IMR-90 (cell line): ENCODE measurements at regions not wholly inside any gene's neighbourhood (a gene's known extent, or its start where the extent isn't known, plus 50 kb on each side); places are given as distances from the start of the nearest gene placed in this dataset.

ENCODE experiments used
- ATAC-seq: fragments of 200-7000 bp; cut with Tn5 transposase; 2 replicates; pipeline ENCODE4 v1.9.1; 2020; ENCODE audit warnings: low read depth, mild to moderate bottlenecking, moderate library complexity
- BruUV-seq: library from RNA; stranded (reverse); fragments of 400-500 nt; replicated peaks from 2 replicates; lab custom pipeline; 2021; lab: Mats Ljungman, UMichigan
- CTCF ChIA-PET: fragments of 300-600 bp; formaldehyde crosslinking; extraction: SDS; loops from one replicate; lab custom pipeline; 2021; ENCODE audit warnings: antibody characterized with exemption; lab: Yijun Ruan, JAX
- POLR2A ChIA-PET: fragments of 300-600 bp; sonication (Branson Sonifier 250); formaldehyde crosslinking; loops from one replicate; lab custom pipeline; 2022; ENCODE audit warnings: antibody characterized with exemption; ENCODE audit not compliant: unreplicated experiment; lab: Charles Lee
- DNase-seq: peaks from one replicate; pipeline ENCODE4 v3.0.0; 2013
- H2AFZ ChIP-seq: replicated peaks from 2 replicates; pipeline ENCODE3; 2013; ENCODE audit warnings: low read length, mild to moderate bottlenecking; ENCODE audit not compliant: poor library complexity
- H2AK5ac ChIP-seq: 2 replicates; pipeline ENCODE4 v1.6.1; 2013; ENCODE audit warnings: low read depth, low read length, inconsistent platforms
- H2AK9ac ChIP-seq: replicated peaks from 2 replicates; pipeline ENCODE3; 2013; ENCODE audit warnings: mild to moderate bottlenecking, low read depth, low read length, moderate library complexity; ENCODE audit not compliant: poor library complexity
- H2BK120ac ChIP-seq: 2 replicates; pipeline ENCODE4 v1.6.1; 2013; ENCODE audit warnings: low read depth, low read length, inconsistent platforms
- H2BK15ac ChIP-seq: 3 replicates; pipeline ENCODE4 v1.6.1; 2013; ENCODE audit warnings: low read depth, low read length, inconsistent platforms
- H2BK20ac ChIP-seq: 2 replicates; pipeline ENCODE4 v1.6.1; 2013; ENCODE audit warnings: low read depth, mild to moderate bottlenecking, inconsistent platforms, low read length, moderate library complexity
- H2BK5ac ChIP-seq: 2 replicates; pipeline ENCODE4 v1.6.1; 2013; ENCODE audit warnings: mild to moderate bottlenecking, low read depth, low read length, inconsistent platforms; ENCODE audit not compliant: poor library complexity, severe bottlenecking
- H3K14ac ChIP-seq: replicated peaks from 2 replicates; pipeline ENCODE4 v1.6.1; 2013; ENCODE audit warnings: low read depth, low read length, inconsistent platforms
- H3K18ac ChIP-seq: 2 replicates; pipeline ENCODE4 v1.6.1; 2013; ENCODE audit warnings: low read depth, low read length, control low read depth
- H3K23ac ChIP-seq: 2 replicates; pipeline ENCODE4 v1.6.1; 2013; ENCODE audit warnings: low read depth, low read length, inconsistent platforms
- H3K27ac ChIP-seq: 2 replicates; pipeline ENCODE4 v1.5.1; 2013; ENCODE audit warnings: mild to moderate bottlenecking, control low read depth, low read length; ENCODE audit not compliant: insufficient read depth
- H3K27me3 ChIP-seq: 2 replicates; pipeline ENCODE4 v1.6.1; 2013; ENCODE audit warnings: low read length; ENCODE audit not compliant: control insufficient read depth, insufficient read depth
- H3K36me3 ChIP-seq: 2 replicates; pipeline ENCODE4 v1.6.1; 2013; ENCODE audit warnings: low read length, mixed read lengths; ENCODE audit not compliant: control insufficient read depth, insufficient read depth
- H3K4ac ChIP-seq: 2 replicates; pipeline ENCODE4 v1.6.1; 2013; ENCODE audit warnings: low read depth, low read length, inconsistent platforms
- H3K4me1 ChIP-seq: 2 replicates; pipeline ENCODE4 v1.6.1; 2013; ENCODE audit warnings: low read length, mixed read lengths; ENCODE audit not compliant: control insufficient read depth, insufficient read depth
- H3K4me2 ChIP-seq: 2 replicates; pipeline ENCODE4 v1.6.1; 2013; ENCODE audit warnings: low read depth, mild to moderate bottlenecking, control low read depth, low read length, moderate library complexity
- H3K4me3 ChIP-seq: 2 replicates; pipeline ENCODE4 v1.5.1; 2013; ENCODE audit warnings: low read depth, mild to moderate bottlenecking, control low read depth, low read length, moderate library complexity; ENCODE audit not compliant: insufficient read depth
- H3K56ac ChIP-seq: 2 replicates; pipeline ENCODE4 v1.6.1; 2013; ENCODE audit warnings: low read length, inconsistent platforms; ENCODE audit not compliant: insufficient read depth; ENCODE audit errors: extremely low read depth
- H3K79me1 ChIP-seq, 2 experiments: 2 replicates each; pipeline ENCODE4 v1.6.1; 2013; ENCODE audit warnings: low read length in 2 of 2, inconsistent platforms in 1 of 2, low read depth in 1 of 2
- H3K9ac ChIP-seq: 2 replicates; pipeline ENCODE4 v1.6.1; 2013; ENCODE audit warnings: low read depth, low read length, control low read depth
- H3K9me1 ChIP-seq: 2 replicates; pipeline ENCODE4 v1.6.1; 2013; ENCODE audit warnings: low read length, inconsistent platforms; ENCODE audit not compliant: insufficient read depth
- H3K9me3 ChIP-seq: 2 replicates; pipeline ENCODE4 v1.6.1; 2013; ENCODE audit warnings: low read length; ENCODE audit not compliant: control insufficient read depth, insufficient read depth
- H4K20me1 ChIP-seq: 2 replicates; pipeline ENCODE4 v1.6.1; 2013; ENCODE audit warnings: low read length, inconsistent platforms; ENCODE audit not compliant: insufficient read depth
- H4K5ac ChIP-seq: 2 replicates; pipeline ENCODE4 v1.6.1; 2013; ENCODE audit warnings: mild to moderate bottlenecking, low read depth, low read length, control low read depth
- H4K8ac ChIP-seq, 2 experiments: 2 replicates each; pipeline ENCODE4 v1.6.1; 2013; ENCODE audit warnings: low read depth in 2 of 2, low read length in 2 of 2, control low read depth in 1 of 2, inconsistent platforms in 1 of 2
- H4K91ac ChIP-seq: 2 replicates; pipeline ENCODE4 v1.6.1; 2013; ENCODE audit warnings: low read depth, low read length, inconsistent platforms; ENCODE audit not compliant: insufficient read depth
- BHLHE40 ChIP-seq: fragments of 150-350 bp; IDR thresholded peaks from 2 replicates; pipeline ENCODE4 v1.6.1; 2016; ENCODE audit warnings: mild to moderate bottlenecking, low read depth, low read length
- CEBPB ChIP-seq: IDR thresholded peaks from 2 replicates; pipeline ENCODE4 v1.6.1; 2012; ENCODE audit warnings: low read depth, low read length, improper control_type of control experiment
- CHD1 ChIP-seq: IDR thresholded peaks from 2 replicates; pipeline ENCODE4 v1.6.1; 2012; ENCODE audit warnings: low read depth, low read length, improper control_type of control experiment
- FOS ChIP-seq: fragments of 150-350 bp; IDR thresholded peaks from 2 replicates; pipeline ENCODE4 v1.6.1; 2016; ENCODE audit warnings: low read depth, low read length
- MAFK ChIP-seq: IDR thresholded peaks from 2 replicates; pipeline ENCODE4 v1.6.1; 2012; ENCODE audit warnings: low read depth, low read length, improper control_type of control experiment
- MAZ ChIP-seq: IDR thresholded peaks from 2 replicates; pipeline ENCODE4 v1.6.1; 2012; ENCODE audit warnings: low read depth, mild to moderate bottlenecking, low read length, improper control_type of control experiment, moderate library complexity, borderline replicate concordance
- MXI1 ChIP-seq: IDR thresholded peaks from 2 replicates; pipeline ENCODE4 v1.6.1; 2012; ENCODE audit warnings: low read depth, mild to moderate bottlenecking, low read length, moderate library complexity, borderline replicate concordance
- NFE2L2 ChIP-seq: fragments of 150-350 bp; IDR thresholded peaks from 2 replicates; pipeline ENCODE4 v1.6.1; 2016; ENCODE audit warnings: low read depth, mild to moderate bottlenecking, low read length
- POLR2A ChIP-seq: IDR thresholded peaks from 2 replicates; pipeline ENCODE4 v1.6.1; 2012; ENCODE audit warnings: mild to moderate bottlenecking, low read depth, low read length
- RAD21 ChIP-seq: IDR thresholded peaks from 2 replicates; pipeline ENCODE4 v1.6.1; 2012; ENCODE audit warnings: low read length, improper control_type of control experiment
- RCOR1 ChIP-seq: IDR thresholded peaks from 2 replicates; pipeline ENCODE4 v1.6.1; 2012; ENCODE audit warnings: mild to moderate bottlenecking, low read length, improper control_type of control experiment; ENCODE audit not compliant: insufficient replicate concordance
- RFX5 ChIP-seq: IDR thresholded peaks from 2 replicates; pipeline ENCODE4 v1.8.0; 2012; ENCODE audit warnings: low read depth, mild to moderate bottlenecking, low read length, moderate library complexity
- SMC3 ChIP-seq: fragments of 150-350 bp; IDR thresholded peaks from 2 replicates; pipeline ENCODE4 v1.6.1; 2016; ENCODE audit warnings: low read depth, mild to moderate bottlenecking, antibody characterized with exemption, low read length, moderate library complexity
- WGBS, 2 experiments: methylation state at CpG; one replicate each; pipeline versions ENCODE4 v1.1.5 to v1.1.7; 2013; ENCODE audit warnings: missing lambda C conversion rate in 2 of 2; ENCODE audit not compliant: insufficient read length in 1 of 2; ENCODE audit errors: extremely low coverage in 2 of 2; 5-methylcytosine and 5-hydroxymethylcytosine counted together
- dilution Hi-C: fragments of 300-500 bp; cut with HindIII; formaldehyde crosslinking; loops from one replicate; pipeline ENCODE4 v1.14.3; 2018; ENCODE audit warnings: low sequenced_read_pairs; ENCODE audit not compliant: unreplicated experiment
- in situ Hi-C: fragments of 300-500 bp; cut with MboI; formaldehyde crosslinking; loops from 3 replicates; pipeline ENCODE4 v1.14.3; 2019; ENCODE audit warnings: low sequenced_read_pairs, inconsistent platforms, mixed read lengths
- intact Hi-C: fragments of 100-400 bp; cut with micrococcal nuclease; formaldehyde crosslinking; loops from 2 replicates; pipeline ENCODE4 v1.10.0; 2022
- TF ChIP-seq, protein P1 (sequence below): fragments of 150-350 bp; IDR thresholded peaks from 2 replicates; pipeline ENCODE4 v1.6.1; 2017; ENCODE audit warnings: mild to moderate bottlenecking, antibody characterized with exemption, low read length, low read depth
- TF ChIP-seq, protein P2 (sequence below): fragments of 150-350 bp; IDR thresholded peaks from 2 replicates; pipeline ENCODE4 v1.6.1; 2016; ENCODE audit warnings: low read depth, mild to moderate bottlenecking, low read length, moderate library complexity, borderline replicate concordance
- TF ChIP-seq, protein P3 (sequence below): conservative IDR thresholded peaks from 2 replicates; pipeline ENCODE4 v1.5.1; 2012; ENCODE audit warnings: mild to moderate bottlenecking, low read depth, low read length, improper control_type of control experiment

DNA sequence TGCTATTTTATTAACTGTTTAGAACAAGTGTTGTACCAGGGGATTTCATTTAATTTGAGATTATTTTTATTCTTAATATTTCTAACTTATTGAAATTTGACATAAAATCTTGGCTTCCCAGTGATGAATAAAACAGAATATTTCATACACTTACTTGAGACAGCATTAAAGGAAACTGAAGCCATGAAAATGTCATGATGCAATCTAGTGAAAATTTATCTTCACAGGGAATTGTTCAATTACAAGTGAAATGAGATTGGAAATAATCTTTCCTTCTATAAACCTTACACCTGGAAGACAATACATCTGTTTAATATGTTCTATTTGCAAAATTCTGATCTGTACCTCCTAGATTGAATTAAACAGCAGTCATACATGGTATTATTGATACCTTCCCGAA lies 511.0 kb upstream of the CDH7 start:
- Histone ChIP-seq H3K27ac (no peak overlapping the region), H4K8ac (no peak overlapping the region), H3K36me3 (no peaks in the 10 kb centered on the region), H3K9me3 (peaks cover 7% of the 10 kb centered on the region), H3K4me3 (no peak overlapping the region), H3K56ac (no peak overlapping the region), H2AK9ac (no peak overlapping the region), H3K23ac (no peak overlapping the region), H2AFZ (no peak overlapping the region), H2BK20ac (no peak overlapping the region), H4K91ac (no peak overlapping the region), H3K4me2 (no peak overlapping the region), H2BK5ac (no peak overlapping the region), H3K4ac (no peak overlapping the region), H4K20me1 (no peaks in the 10 kb centered on the region), H3K79me1 (no peaks in the 10 kb centered on the region), H3K9me1 (no peaks in the 10 kb centered on the region), H3K9ac (no peak overlapping the region), H3K14ac (no peak overlapping the region), H3K27me3 (no peaks in the 10 kb centered on the region), H3K4me1 (no peaks in the 10 kb centered on the region), H2AK5ac (no peak overlapping the region), H2BK15ac (no peak overlapping the region), H3K18ac (no peak overlapping the region), H2BK120ac (no peak overlapping the region), H4K5ac (no peak overlapping the region)
- intact Hi-C loops = no loop called here
- no peak for DNase-seq
- WGBS, 2 experiments = no CpG with 5 or more reads among the region's 1 CpG
- dilution Hi-C loops = no loop called here
- ATAC-seq = no peak
- in situ Hi-C loops = no loop called here
- ChIA-PET POLR2A (no interaction called here), CTCF (no interaction called here)
- no TSS peak for BruUV-seq
- TF ChIP-seq CHD1 (no peak), SMC3 (no peak), RFX5 (no peak), RCOR1 (no peak), RAD21 (no peak), BHLHE40 (no peak), NFE2L2 (no peak), MXI1 (no peak), CEBPB (no peak), MAFK (no peak), MAZ (no peak), POLR2A (no peak), FOS (no peak)
- TF ChIP-seq, protein P1, sequence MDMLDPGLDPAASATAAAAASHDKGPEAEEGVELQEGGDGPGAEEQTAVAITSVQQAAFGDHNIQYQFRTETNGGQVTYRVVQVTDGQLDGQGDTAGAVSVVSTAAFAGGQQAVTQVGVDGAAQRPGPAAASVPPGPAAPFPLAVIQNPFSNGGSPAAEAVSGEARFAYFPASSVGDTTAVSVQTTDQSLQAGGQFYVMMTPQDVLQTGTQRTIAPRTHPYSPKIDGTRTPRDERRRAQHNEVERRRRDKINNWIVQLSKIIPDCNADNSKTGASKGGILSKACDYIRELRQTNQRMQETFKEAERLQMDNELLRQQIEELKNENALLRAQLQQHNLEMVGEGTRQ = no peak
- TF ChIP-seq, protein P2, sequence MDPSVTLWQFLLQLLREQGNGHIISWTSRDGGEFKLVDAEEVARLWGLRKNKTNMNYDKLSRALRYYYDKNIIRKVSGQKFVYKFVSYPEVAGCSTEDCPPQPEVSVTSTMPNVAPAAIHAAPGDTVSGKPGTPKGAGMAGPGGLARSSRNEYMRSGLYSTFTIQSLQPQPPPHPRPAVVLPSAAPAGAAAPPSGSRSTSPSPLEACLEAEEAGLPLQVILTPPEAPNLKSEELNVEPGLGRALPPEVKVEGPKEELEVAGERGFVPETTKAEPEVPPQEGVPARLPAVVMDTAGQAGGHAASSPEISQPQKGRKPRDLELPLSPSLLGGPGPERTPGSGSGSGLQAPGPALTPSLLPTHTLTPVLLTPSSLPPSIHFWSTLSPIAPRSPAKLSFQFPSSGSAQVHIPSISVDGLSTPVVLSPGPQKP = no peak
- TF ChIP-seq, protein P3, sequence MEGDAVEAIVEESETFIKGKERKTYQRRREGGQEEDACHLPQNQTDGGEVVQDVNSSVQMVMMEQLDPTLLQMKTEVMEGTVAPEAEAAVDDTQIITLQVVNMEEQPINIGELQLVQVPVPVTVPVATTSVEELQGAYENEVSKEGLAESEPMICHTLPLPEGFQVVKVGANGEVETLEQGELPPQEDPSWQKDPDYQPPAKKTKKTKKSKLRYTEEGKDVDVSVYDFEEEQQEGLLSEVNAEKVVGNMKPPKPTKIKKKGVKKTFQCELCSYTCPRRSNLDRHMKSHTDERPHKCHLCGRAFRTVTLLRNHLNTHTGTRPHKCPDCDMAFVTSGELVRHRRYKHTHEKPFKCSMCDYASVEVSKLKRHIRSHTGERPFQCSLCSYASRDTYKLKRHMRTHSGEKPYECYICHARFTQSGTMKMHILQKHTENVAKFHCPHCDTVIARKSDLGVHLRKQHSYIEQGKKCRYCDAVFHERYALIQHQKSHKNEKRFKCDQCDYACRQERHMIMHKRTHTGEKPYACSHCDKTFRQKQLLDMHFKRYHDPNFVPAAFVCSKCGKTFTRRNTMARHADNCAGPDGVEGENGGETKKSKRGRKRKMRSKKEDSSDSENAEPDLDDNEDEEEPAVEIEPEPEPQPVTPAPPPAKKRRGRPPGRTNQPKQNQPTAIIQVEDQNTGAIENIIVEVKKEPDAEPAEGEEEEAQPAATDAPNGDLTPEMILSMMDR = no peak
